ENCODE measurements at regions not wholly inside any gene's neighbourhood (a gene's known extent, or its start where the extent isn't known, plus 50 kb on each side); places are given as distances from the start of the nearest gene placed in this dataset.
"Not testable (repeated sequence)": the region's sequence is repeated elsewhere in the genome, so short reads cannot be mapped to it uniquely, and the experiment has no call there.

DNA sequence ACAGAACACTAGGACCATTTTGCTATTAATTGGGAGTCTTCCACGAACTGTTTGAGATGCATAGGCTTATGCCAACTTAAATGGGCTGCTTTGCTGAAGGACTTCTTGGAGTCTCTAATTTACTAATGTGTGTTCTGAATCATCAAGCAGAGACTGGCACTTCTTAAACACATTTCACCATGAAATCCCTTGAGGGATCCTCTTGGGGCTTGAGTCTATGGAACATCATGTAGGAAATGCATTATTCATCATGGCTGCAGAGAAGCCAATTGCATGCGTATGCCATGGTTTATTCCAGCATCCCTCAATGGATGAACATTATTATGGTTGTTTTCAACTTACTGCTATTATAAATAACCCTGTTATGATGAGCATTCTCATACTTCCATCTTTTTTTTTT lies 73.4 kb downstream of the FGD2 start:
- no peak for DNase-seq
- no peak for ATAC-seq

GRCh38 chr6:37081042-37081607 lies 75.7 kb downstream of the FGD2 start:
- ATAC-seq (no peak), DNase-seq (no peak)

GRCh38 chr6:37082390-37083130 lies 77.1 kb downstream of the FGD2 start:
- DNase-seq (no peak), ATAC-seq (no peak)

GRCh38 chr6:37083243-37084138 lies 78.0 kb downstream of the FGD2 start:
- DNase-seq = no peak
- no peak for ATAC-seq

- not testable (repeated sequence) for ATAC-seq, DNase-seq
Observed at GRCh38 chr6:37084665-37085064, 79.2 kb downstream of the FGD2 start.

DNA sequence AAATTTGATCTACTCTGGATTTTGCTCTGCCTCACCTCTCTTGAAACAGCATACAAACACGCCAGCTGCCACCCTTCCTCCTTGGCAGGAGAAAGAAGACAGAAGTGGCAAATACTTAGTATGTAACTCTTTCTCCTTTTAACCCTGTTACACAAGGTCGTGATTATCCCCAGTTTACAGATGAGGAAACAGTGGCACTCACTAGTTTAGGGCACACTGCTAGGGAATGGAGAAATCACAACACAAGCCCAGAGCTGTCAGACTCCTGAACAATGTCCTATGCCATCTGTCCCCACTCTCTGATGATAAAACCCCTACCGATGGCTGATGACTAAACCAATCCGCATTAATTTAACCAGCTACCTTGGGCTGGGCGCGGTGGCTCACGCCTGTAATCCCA lies 79.7 kb downstream of the FGD2 start:
- ATAC-seq = no peak

GRCh38 chr6:37088897-37089296 lies 81.1 kb upstream of the PIM1 start:
- no peak for ATAC-seq
- no peak for DNase-seq

More for the DNA sequence above, 79.7 kb downstream of the FGD2 start:
- DNase-seq = no peak

- ATAC-seq (no peak), DNase-seq (no peak)
Observed at GRCh38 chr6:37089783-37090182, 80.2 kb upstream of the PIM1 start.

GRCh38 chr6:37091104-37091503 lies 78.8 kb upstream of the PIM1 start:
- DNase-seq, ATAC-seq: not testable (repeated sequence)

- not testable (repeated sequence) for ATAC-seq, DNase-seq
Observed at GRCh38 chr6:37091586-37091985, 78.4 kb upstream of the PIM1 start.

DNA sequence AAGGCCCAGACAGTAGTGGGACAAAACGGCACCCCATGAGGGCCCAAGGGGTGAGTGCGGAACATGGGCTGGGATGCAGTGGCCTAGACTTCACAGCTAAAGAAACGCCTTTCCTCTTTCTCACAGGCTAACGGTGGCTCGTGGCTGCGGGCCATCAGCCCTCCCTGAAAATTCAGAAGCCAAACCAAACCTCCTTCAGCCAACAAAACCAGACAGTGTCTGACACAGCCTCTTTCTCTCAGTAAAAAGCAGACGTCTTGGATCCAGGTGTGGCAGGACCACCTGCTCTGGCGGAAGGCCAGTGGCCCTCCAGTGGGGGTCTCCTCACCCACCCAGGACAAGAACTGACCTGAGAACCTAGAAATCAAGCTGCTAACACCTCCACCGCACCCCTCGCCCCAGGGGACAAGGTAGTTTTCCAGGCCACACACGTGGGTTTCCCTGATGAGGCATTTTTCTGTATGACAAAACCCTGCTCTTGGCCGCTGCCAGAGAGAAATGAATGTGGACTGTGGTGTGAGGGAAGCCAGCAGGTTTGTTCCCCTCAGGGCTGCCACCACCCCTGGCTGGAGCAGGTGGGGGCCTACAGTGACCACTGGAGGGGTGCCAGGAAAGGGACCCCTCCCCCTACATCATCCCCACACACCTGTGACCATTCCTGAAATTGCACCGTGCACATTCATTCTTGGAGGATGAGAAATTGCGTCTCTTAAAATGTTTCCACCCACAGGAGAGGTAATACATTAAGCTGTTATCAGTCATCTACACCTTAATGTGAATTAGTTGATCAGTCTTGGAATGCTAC lies 76.8 kb upstream of the PIM1 start:
- ATAC-seq = no peak

GRCh38 chr6:37093728-37094069 lies 76.3 kb upstream of the PIM1 start:
- ATAC-seq (no peak), DNase-seq (no peak)

More for the DNA sequence above, 76.8 kb upstream of the PIM1 start:
- DNase-seq = no peak

GRCh38 chr6:37095997-37096396 lies 74.0 kb upstream of the PIM1 start:
- no peak for ATAC-seq

GRCh38 chr6:37097335-37097734 lies 72.6 kb upstream of the PIM1 start:
- ATAC-seq (no peak), DNase-seq (no peak)

More at GRCh38 chr6:37095997-37096396, 74.0 kb upstream of the PIM1 start:
- DNase-seq = no peak

GRCh38 chr6:37099442-37099841 lies 70.5 kb upstream of the PIM1 start:
- no peak for ATAC-seq
- no peak for DNase-seq

GRCh38 chr6:37100745-37101144 lies 69.2 kb upstream of the PIM1 start:
- ATAC-seq = no peak
- DNase-seq = no peak

DNA sequence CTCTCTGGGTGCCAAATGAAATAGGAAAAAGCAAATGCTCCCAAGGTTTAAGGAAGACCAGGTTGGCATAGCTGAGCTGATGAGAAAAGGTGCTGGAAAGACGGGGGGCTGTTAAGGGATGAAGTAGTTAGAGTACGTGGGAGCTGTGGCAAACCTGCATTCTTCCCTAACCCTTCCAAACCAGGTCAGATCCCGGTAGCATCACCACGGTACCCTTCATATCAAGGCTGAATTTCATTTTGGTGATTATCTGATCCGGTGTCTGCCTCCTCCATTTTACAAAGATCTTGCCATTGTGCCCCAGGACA lies 68.0 kb upstream of the PIM1 start:
- DNase-seq (no peak), ATAC-seq (no peak)

DNA sequence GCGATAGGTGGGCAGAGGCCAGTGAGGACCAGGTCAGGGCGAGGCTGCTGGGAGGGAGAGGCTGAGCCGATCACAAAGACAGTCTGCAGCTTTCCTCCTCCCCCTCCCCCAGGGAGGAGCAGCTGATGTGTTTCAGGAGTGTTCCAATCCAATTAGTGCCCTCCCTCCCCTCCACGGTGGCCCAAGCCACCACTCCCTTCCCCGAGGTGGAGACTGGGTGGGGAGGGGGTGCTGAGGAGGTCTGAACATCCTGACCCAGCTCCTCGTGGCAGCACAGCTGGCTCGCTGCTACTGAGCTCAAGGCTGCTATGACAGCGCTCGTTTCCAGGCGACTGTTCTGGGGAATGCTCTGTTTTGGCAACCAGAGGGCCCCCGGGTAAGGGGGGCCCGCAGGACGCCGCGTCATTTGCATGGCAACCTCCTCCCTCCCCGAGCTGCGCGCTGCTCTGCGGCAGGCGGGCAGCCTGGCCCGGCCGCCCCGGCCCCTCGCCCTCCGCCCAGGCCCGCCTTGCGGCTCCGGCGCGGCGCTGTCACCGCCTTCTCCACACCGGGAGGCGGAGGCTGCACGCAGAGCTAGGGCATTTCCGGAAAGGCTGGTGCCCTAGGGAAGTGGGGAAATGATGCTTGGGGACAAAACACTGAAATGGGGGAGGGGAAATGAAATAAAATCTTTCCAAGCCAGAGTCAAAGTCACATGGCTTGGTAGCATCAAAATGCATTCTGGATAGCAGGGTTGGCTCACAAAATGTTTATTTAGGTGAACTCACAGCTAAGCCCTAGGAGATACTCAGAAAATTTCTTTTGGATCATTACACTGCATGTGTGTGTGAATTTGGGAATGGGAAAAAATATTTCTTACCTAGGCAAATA lies 67.4 kb upstream of the PIM1 start:
- DNase-seq (peak; percentile 76), ATAC-seq (peak; percentile 90)

DNA sequence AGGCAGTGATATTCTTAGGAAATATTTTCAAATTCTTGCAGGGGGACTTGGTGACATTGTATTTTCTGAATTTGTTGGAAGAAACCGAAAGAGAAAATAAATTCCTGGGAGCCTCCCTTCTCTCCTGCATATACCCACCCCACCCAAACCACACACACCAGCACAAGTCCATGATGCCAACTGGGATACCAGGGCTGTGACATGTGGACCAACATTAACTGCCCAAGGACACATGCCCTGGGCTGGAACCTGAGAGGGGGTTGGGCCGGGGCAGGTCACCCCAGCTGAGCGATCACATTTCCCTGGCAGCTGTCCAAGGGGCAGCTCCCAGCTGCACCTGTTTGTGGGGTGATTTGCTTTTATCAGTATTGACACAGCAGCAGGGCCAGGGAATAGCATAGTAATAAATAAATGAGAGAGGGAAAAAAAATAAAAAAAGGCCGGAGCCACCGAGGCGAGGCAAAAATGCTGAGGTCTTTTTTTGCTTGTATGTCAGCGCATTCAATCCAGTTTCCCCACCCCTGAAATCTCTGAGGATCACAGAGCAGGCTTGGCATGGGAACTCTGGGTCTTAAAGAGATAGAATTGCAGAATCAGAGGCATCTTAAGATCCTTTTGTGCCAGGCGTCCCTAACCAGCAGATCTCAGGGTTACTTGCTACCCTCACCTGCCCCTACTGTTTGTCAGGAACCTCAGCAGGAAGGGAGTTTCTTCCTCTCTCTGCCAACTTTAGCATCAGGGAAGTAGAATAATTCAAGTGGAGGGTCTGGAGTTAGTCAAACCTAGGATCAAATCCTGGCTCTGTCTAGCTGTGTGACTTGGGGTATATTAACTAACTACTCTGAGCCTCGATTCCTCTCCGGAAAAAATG lies 66.5 kb upstream of the PIM1 start:
- ATAC-seq (no peak), DNase-seq (peak; percentile 29)

DNA sequence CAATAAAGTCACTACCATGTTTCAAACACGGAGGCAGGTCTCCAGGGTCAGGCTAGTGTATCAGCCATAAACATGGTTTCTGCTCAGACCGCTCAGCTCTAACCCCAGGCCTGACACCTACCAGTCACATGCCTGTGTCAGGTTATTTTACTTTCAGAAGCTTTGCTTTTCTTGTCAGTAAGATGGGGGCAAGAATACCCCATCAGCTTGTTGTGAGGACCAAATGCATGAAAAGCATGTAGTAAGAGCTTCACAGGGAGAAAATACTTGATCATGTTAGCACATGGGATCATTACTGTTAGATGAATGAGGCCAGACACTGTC lies 65.2 kb upstream of the PIM1 start:
- ATAC-seq (no peak), DNase-seq (no peak)
